Small intestine (tissue), 7 donors: ENCODE measurements at regions not wholly inside any gene's neighbourhood (a gene's known extent, or its start where the extent isn't known, plus 50 kb on each side); places are given as distances from the start of the nearest gene placed in this dataset.

Experiments
- DNase-seq, 2 donors: peaks; one replicate each; pipeline versions ENCODE4 v3.0.0 to v3.0.0-alpha.2; 2013
- FAIRE-seq: peaks from 2 replicates; lab custom pipeline; 2012; peaks lifted over from hg19 to GRCh38; lab: Jason Lieb, UNC
- H3K27ac ChIP-seq, 3 donors: one replicate each; pipeline ENCODE4 v1.5.1; 2013; ENCODE audit warnings: low read length in 2 of 3, mild to moderate bottlenecking in 2 of 3, control low read depth in 1 of 3, inconsistent platforms in 1 of 3, low read depth in 1 of 3, moderate library complexity in 1 of 3
- H3K27me3 ChIP-seq, 3 donors: one replicate each; pipeline ENCODE4 v1.6.1; 2013; ENCODE audit warnings: low read length in 3 of 3, inconsistent platforms in 1 of 3; ENCODE audit not compliant: control insufficient read depth in 3 of 3, insufficient read depth in 3 of 3
- H3K36me3 ChIP-seq, 3 donors: one replicate each; pipeline ENCODE4 v1.6.1; 2013; ENCODE audit warnings: low read length in 3 of 3, inconsistent platforms in 1 of 3, low read depth in 1 of 3, mild to moderate bottlenecking in 1 of 3, moderate library complexity in 1 of 3; ENCODE audit not compliant: control insufficient read depth in 3 of 3, insufficient read depth in 2 of 3
- H3K4me1 ChIP-seq, 3 donors: one replicate each; pipeline ENCODE4 v1.6.1; 2013; ENCODE audit warnings: low read length in 2 of 3, inconsistent platforms in 1 of 3, low read depth in 1 of 3, mild to moderate bottlenecking in 1 of 3, moderate library complexity in 1 of 3; ENCODE audit not compliant: control insufficient read depth in 3 of 3, insufficient read depth in 2 of 3
- H3K4me3 ChIP-seq, 3 donors: one replicate each; pipeline ENCODE4 v1.5.1; 2013; ENCODE audit warnings: low read length in 3 of 3, control low read depth in 1 of 3, inconsistent platforms in 1 of 3, low read depth in 1 of 3, mild to moderate bottlenecking in 1 of 3, moderate library complexity in 1 of 3
- H3K9me3 ChIP-seq, 2 donors: one replicate each; pipeline ENCODE4 v1.6.1; 2013; ENCODE audit warnings: low read depth in 1 of 2, low read length in 1 of 2; ENCODE audit not compliant: control insufficient read depth in 2 of 2, insufficient read depth in 1 of 2
- WGBS, 3 donors: extraction: QIAGEN DNeasy Blood & Tissue Kit; methylation state at CpG; one replicate each; pipeline ENCODE4 v1.1.7; 2013; 5-methylcytosine and 5-hydroxymethylcytosine counted together
- donor health status: healthy with polysubstance abuse.
- donor health status: control.
- donor health status: control.
- donor health status: Bipolar disorder and iron deficiency.
- donor health status: healthy.

DNA sequence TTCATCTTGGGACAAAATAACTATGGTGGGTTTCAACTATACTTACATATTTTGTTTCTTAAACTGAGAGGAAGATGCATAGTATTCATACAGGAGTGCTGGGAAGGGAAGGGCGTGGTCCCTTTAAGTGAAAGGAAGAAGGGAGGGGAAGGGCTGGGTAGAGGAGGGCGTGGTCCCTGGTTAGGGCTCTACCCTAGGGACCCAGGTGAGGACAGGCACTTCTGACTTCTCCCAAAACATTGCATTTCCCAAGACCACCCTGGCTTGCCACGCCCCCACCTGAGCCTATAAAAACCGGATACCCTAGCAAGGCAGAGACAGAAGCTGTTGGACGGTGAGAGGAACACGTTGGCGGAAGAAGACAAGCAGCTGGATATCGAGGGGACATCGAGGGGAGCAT lies 157.6 kb upstream of the PLXNA4 start:
- no peaks in the 10 kb centered on the region for H3K4me1 ChIP-seq
- DNase-seq (no peak), FAIRE-seq (no peak)
- no peaks in the 10 kb centered on the region for H3K9me3 ChIP-seq
- no peak overlapping the region for H3K4me3 ChIP-seq
- H3K27ac ChIP-seq: no peak overlapping the region
- WGBS, 3 donors: 77 to 89% (median 85%) methylated on average over 9 of the region's 9 CpGs
- H3K36me3 ChIP-seq: no peaks in the 10 kb centered on the region
- peaks cover 0 to 4% (median 0%) of the 10 kb centered on the region in 3 donors for H3K27me3 ChIP-seq

DNA sequence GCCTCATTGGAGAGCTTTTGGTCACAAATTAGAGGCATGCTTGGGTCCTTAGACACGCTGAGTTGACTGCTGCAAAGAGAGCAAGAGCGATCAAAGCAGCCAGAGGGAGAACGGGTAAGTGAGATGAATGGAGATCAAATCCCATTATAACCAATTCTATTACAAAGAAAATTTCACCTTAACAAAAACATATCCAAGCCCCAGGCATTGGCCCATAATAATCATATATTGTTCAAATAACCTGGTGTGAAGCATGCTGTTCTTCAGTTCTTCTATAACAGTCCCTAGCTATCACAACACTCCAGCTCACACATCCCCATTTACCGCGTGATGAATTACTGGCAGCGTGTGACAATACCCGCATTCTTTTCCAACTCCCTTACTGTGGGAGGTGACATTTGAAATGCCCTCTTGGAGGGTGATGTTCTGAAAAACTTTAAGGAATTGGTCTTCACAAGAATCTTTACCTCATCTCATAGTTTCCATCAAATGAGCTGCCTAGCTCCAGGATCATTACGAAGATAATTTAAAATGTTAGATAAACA lies 156.1 kb upstream of the PLXNA4 start:
- H3K27ac ChIP-seq: no peak overlapping the region
- H3K4me3 ChIP-seq: no peak overlapping the region
- no peaks in the 10 kb centered on the region for H3K9me3 ChIP-seq
- WGBS, 3 donors: 72 to 83% (median 73%) methylated on average over 8 of the region's 8 CpGs
- FAIRE-seq (no peak), DNase-seq (no peak)
- H3K36me3 ChIP-seq: no peaks in the 10 kb centered on the region
- no peaks in the 10 kb centered on the region for H3K4me1 ChIP-seq
- H3K27me3 ChIP-seq: peaks cover 0 to 4% (median 0%) of the 10 kb centered on the region in 3 donors

DNA sequence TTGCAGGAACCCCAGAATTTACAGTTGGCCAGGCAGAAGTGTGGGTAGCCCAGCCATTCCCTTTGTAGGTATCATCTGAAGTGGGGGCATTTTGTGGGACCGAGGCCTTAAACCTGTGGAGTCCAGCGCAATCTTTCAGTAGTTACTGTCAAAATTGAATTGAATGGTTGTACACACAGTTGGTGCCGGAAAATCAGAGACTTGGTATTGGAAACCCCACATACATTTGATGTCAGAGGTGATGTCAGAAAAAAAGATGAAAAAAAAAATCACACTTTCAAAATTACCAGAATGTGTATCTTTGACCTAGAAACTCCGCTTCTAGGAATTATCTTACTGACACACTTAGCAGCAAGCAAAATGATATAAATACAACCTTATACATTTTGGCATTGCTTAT lies 153.8 kb upstream of the PLXNA4 start:
- H3K27me3 ChIP-seq: peaks cover 0 to 4% (median 0%) of the 10 kb centered on the region in 3 donors
- DNase-seq (no peak), FAIRE-seq (no peak)
- H3K4me1 ChIP-seq: no peaks in the 10 kb centered on the region
- H3K4me3 ChIP-seq: no peak overlapping the region
- H3K36me3 ChIP-seq: no peaks in the 10 kb centered on the region
- H3K9me3 ChIP-seq: no peaks in the 10 kb centered on the region
- 87 to 92% (median 91%) methylated on average over 4 of the region's 4 CpGs for WGBS, 3 donors
- no peak overlapping the region for H3K27ac ChIP-seq

DNA sequence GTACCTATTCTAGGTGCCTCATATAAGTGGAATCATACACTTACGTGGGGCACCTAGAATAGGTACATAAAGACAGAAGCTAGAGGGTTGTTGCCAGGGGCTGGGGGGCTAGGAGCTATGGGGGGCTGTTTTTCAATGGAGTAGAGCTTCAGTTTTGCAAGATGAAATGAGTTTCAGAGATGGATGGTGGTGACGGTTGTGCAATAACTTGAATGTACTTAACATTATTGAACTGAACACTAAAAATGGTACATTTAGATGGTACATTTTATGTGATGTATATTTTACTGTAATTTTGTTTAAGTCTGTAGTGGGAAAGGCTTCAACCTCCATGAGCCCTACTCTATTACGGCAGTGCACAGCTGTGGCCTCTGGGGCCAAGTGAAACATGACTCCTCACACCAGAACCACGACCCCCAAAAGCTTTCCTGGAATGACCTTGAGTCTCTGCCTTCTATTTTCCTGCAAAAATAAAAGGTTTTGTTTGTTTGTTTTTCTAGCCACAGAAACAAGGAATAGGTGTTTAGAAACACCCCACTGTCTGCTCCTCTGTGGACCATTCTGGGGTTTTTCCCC lies 147.3 kb upstream of the PLXNA4 start:
- FAIRE-seq: no peak

DNA sequence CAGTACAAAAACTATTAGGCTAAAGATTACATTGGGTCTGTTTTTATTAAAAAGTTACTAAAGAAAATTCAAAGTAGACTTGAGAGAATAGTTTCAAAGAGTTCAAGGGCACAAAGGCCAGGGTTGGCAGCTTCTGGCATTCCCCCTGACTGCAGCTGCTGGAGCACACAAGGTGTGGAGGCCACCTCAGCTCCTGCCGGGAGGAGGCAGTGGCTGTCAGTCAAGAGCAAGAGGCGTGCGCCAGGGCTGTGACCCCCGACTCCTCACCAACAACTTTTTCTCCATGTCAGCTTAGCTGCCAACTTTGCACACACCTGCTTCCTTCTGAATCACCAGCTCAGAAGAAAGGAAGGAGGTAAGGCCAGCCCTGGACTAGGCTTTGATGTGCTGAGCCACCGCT lies 144.6 kb upstream of the PLXNA4 start:
- no peaks in the 10 kb centered on the region for H3K4me1 ChIP-seq
- H3K27ac ChIP-seq: no peak overlapping the region
- 53 to 94% (median 82%) methylated on average over 5 of the region's 5 CpGs for WGBS, 3 donors
- H3K9me3 ChIP-seq: peaks cover 0 to 3% of the 10 kb centered on the region in 2 donors
- no peak overlapping the region for H3K4me3 ChIP-seq
- DNase-seq (no peak), FAIRE-seq (no peak)
- H3K36me3 ChIP-seq: no peaks in the 10 kb centered on the region
- peaks cover 0 to 2% (median 0%) of the 10 kb centered on the region in 3 donors for H3K27me3 ChIP-seq

More for the DNA sequence above, 147.3 kb upstream of the PLXNA4 start:
- 66 to 76% (median 67%) methylated on average over 4 of the region's 4 CpGs for WGBS, 3 donors
- no peak for DNase-seq
- H3K27ac ChIP-seq: no peak overlapping the region
- H3K4me1 ChIP-seq: no peaks in the 10 kb centered on the region
- H3K4me3 ChIP-seq: no peak overlapping the region
- H3K9me3 ChIP-seq: peaks cover 0 to 3% of the 10 kb centered on the region in 2 donors
- H3K27me3 ChIP-seq: peaks cover 0 to 2% (median 0%) of the 10 kb centered on the region in 3 donors
- no peaks in the 10 kb centered on the region for H3K36me3 ChIP-seq

DNA sequence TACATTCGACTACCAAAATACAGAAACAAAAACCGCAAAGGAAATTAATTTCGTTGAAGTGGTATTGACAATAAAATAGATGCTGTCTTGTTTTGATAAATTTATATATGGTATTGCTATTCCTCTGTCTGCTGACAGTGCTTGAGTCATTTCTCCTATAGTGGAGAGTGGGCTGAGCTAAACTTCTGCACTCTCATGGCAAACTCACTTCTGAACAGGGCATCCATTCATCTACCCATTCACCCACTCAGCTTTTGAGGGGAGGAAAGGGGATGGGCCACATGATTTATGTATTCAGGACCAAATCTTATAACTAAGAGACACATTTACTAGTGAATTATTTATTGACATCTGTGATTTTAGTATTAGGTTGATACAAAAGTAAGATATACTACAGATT lies 137.6 kb upstream of the PLXNA4 start:
- H3K27me3 ChIP-seq: peaks cover 0 to 8% (median 2%) of the 10 kb centered on the region in 3 donors
- peaks cover 0 to 1% of the 10 kb centered on the region in 2 donors for H3K9me3 ChIP-seq
- no peak overlapping the region for H3K4me3 ChIP-seq
- no peak for FAIRE-seq
- 87 to 94% (median 88%) methylated on average over 3 of the region's 3 CpGs for WGBS, 3 donors
- H3K4me1 ChIP-seq: no peaks in the 10 kb centered on the region
- H3K27ac ChIP-seq: no peak overlapping the region
- no peak for DNase-seq
- no peaks in the 10 kb centered on the region for H3K36me3 ChIP-seq

DNA sequence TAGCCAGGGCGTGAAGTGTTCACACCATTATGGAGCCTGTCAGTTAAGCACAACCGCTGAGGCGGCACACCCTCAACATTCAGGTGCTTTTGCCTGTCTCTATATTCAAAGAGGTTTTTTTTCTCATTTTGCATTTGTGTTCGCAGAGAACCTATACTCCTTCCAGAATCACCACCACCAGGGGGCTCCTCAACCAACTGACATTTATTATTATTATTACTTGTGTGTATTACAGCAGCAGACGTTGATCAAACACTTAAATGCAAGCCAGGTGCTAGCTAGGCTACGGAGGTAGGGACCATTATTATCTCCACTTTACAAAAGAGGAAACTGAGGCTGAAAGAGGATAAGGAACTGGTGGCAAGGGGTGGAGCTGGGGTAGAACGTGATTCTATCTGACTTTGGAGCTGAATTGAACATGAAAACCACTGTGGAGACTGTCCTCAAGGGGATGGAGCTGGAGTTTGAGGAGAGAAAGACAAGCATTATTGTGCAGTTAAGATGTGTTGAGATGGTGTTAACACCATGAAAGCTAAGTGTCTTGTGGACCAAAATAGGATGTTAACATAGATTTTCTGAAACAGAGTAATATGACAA lies 133.8 kb upstream of the PLXNA4 start:
- DNase-seq (peak; percentile 23 to 31), FAIRE-seq (no peak)
- H3K4me1 ChIP-seq: no peaks in the 10 kb centered on the region
- no peaks in the 10 kb centered on the region for H3K36me3 ChIP-seq
- 54 to 64% (median 54%) methylated on average over 7 of the region's 7 CpGs for WGBS, 3 donors
- H3K27me3 ChIP-seq: peaks cover 0 to 5% (median 0%) of the 10 kb centered on the region in 3 donors
- no peak overlapping the region for H3K27ac ChIP-seq
- H3K4me3 ChIP-seq: no peak overlapping the region
- H3K9me3 ChIP-seq: no peaks in the 10 kb centered on the region

DNA sequence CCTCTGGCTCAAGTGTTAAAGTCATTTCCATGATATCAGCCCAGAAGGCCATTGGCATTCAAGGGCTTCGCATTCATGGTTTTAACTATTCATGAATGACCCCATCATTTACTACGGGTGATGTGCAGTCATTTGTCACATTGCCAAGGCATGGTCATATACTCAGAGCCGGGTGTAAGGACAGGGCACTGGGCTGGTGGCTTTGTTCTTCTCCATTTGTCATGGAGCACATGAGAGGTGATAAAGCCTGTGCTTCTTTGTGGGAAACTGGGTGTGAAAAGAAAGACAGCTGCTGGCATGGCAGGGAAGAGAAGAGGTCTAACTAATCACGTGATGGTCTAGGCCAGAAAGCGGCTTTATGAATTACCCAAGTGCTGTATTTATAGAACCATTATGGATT lies 132.2 kb upstream of the PLXNA4 start:
- FAIRE-seq (no peak), DNase-seq (no peak)
- 82 to 88% (median 82%) methylated on average over 5 of the region's 5 CpGs for WGBS, 3 donors
- Histone ChIP-seq H3K27ac (no peak overlapping the region), H3K9me3 (no peaks in the 10 kb centered on the region), H3K36me3 (no peaks in the 10 kb centered on the region), H3K27me3 (peaks cover 0 to 5% (median 0%) of the 10 kb centered on the region in 3 donors), H3K4me3 (no peak overlapping the region), H3K4me1 (no peaks in the 10 kb centered on the region)
